ENCODE measurements at regions not wholly inside any gene's neighbourhood (a gene's known extent, or its start where the extent isn't known, plus 50 kb on each side); places are given as distances from the start of the nearest gene placed in this dataset. TPM values are rescaled to one million over a fixed set of nuclear protein-coding genes. Genes with fewer than 3 reads are reported as not detected.

GRCh38 chr2:74779265-74779558 is 54.7 kb upstream of the HK2 start:
- no peaks in the 10 kb centered on the region for H3K9me3 ChIP-seq (replicated peaks in 1 of 2; ENCODE audit: control insufficient read depth in 1 of 2, insufficient read depth in 1 of 2, low read length in 2 of 2)
- H3K9me3 Mint-ChIP-seq: peaks cover 0 to 3% (median 0%) of the 10 kb centered on the region in 7 donors
- H2AFZ ChIP-seq (ENCODE audit: insufficient read depth, low read depth, low read length, poor library complexity, severe bottlenecking): no peak overlapping the region
- H3K4me3 Mint-ChIP-seq: no peak overlapping the region
- peaks cover 8 to 16% of the 10 kb centered on the region in 2 donors for H3K4me1 ChIP-seq (ENCODE audit: control insufficient read depth in 1 of 2, insufficient read depth in 2 of 2, low read length in 2 of 2)
- H3K9ac ChIP-seq (ENCODE audit: insufficient read depth, low read length, poor library complexity, severe bottlenecking): no peak overlapping the region
- no peaks in the 10 kb centered on the region for H3K36me3 ChIP-seq (replicated peaks in 1 of 2; ENCODE audit: control insufficient read depth in 1 of 2, insufficient read depth in 2 of 2, low read length in 2 of 2)
- intact Hi-C loops (cut with micrococcal nuclease): loop anchor here in 1 of 2 donors (10.0 kb wide), 1 partner anchor 1684 kb away; no protein-coding TSS in a partner anchor
- peaks cover 22% of the 10 kb centered on the region for H3K4me1 Mint-ChIP-seq
- H3K27me3 ChIP-seq (ENCODE audit: control insufficient read depth in 2 of 2, insufficient read depth in 2 of 2, low read length in 2 of 2): no peaks in the 10 kb centered on the region
- WGBS (ENCODE audit: insufficient coverage): no CpG with 5 or more reads among the region's 3 CpGs
- no peak for DNase-seq
- no peaks in the 10 kb centered on the region for H3K79me2 ChIP-seq (ENCODE audit: insufficient read depth, low read length)
- peaks cover 2 to 6% (median 5%) of the 10 kb centered on the region in 3 donors for H3K27me3 Mint-ChIP-seq (ENCODE audit: low read depth in 3 of 3)
- H3K4me2 ChIP-seq (replicated peaks; ENCODE audit: extremely low read depth, low read length, poor library complexity, severe bottlenecking): no peak overlapping the region
- no peak overlapping the region for H3K4me3 ChIP-seq (replicated peaks in 1 of 3; ENCODE audit: low read depth in 2 of 3, low read length in 3 of 3)
- no peaks in the 10 kb centered on the region for H3K36me3 Mint-ChIP-seq
- TF ChIP-seq CTCF (IDR thresholded peaks at IDR 0.05): no peak
- H3K27ac Mint-ChIP-seq: no peak overlapping the region
- H3K27ac ChIP-seq (ENCODE audit: low read depth in 1 of 2, low read length in 2 of 2): no peak overlapping the region
- H4K20me1 ChIP-seq (ENCODE audit: insufficient read depth, low read length): no peaks in the 10 kb centered on the region

GRCh38 chr2:74779587-74780135 is 54.3 kb upstream of the HK2 start:
- Histone ChIP-seq H4K20me1 (ENCODE audit: insufficient read depth, low read length) (no peaks in the 10 kb centered on the region), H3K27ac (ENCODE audit: low read depth in 1 of 2, low read length in 2 of 2) (no peak overlapping the region), H3K79me2 (ENCODE audit: insufficient read depth, low read length) (no peaks in the 10 kb centered on the region), H2AFZ (ENCODE audit: insufficient read depth, low read depth, low read length, poor library complexity, severe bottlenecking) (no peak overlapping the region), H3K4me2 (replicated peaks; ENCODE audit: extremely low read depth, low read length, poor library complexity, severe bottlenecking) (no peak overlapping the region), H3K27me3 (ENCODE audit: control insufficient read depth in 2 of 2, insufficient read depth in 2 of 2, low read length in 2 of 2) (no peaks in the 10 kb centered on the region), H3K9ac (ENCODE audit: insufficient read depth, low read length, poor library complexity, severe bottlenecking) (no peak overlapping the region), H3K9me3 (replicated peaks in 1 of 2; ENCODE audit: control insufficient read depth in 1 of 2, insufficient read depth in 1 of 2, low read length in 2 of 2) (no peaks in the 10 kb centered on the region), H3K36me3 (replicated peaks in 1 of 2; ENCODE audit: control insufficient read depth in 1 of 2, insufficient read depth in 2 of 2, low read length in 2 of 2) (no peaks in the 10 kb centered on the region), H3K4me3 (replicated peaks in 1 of 3; ENCODE audit: low read depth in 2 of 3, low read length in 3 of 3) (no peak overlapping the region), H3K4me1 (ENCODE audit: control insufficient read depth in 1 of 2, insufficient read depth in 2 of 2, low read length in 2 of 2) (peaks cover 8 to 16% of the 10 kb centered on the region in 2 donors)
- H3K27me3 Mint-ChIP-seq (ENCODE audit: low read depth in 3 of 3): peaks cover 2 to 6% (median 5%) of the 10 kb centered on the region in 3 donors
- no peak overlapping the region for H3K27ac Mint-ChIP-seq
- peaks cover 22% of the 10 kb centered on the region for H3K4me1 Mint-ChIP-seq
- H3K9me3 Mint-ChIP-seq: peaks cover 0 to 3% (median 0%) of the 10 kb centered on the region in 7 donors
- TF ChIP-seq CTCF (IDR thresholded peaks at IDR 0.05): no peak
- no peaks in the 10 kb centered on the region for H3K36me3 Mint-ChIP-seq
- 83% methylated on average over 3 of the region's 4 CpGs for WGBS (ENCODE audit: insufficient coverage)
- H3K4me3 Mint-ChIP-seq: no peak overlapping the region
- intact Hi-C loops (cut with micrococcal nuclease): loop anchor here in 1 of 2 donors (10.0 kb wide), 1 partner anchor 1685 kb away; no protein-coding TSS in a partner anchor
- no peak for DNase-seq

Small RNA genes in the stretch of these regions (small RNA-seq; reads per million reads assigned to genes)
- gene AC007387.1 (ENCODE audit: insufficient read length, low read depth): not detected
